Keratinocyte (primary cell): ENCODE measurements at regions not wholly inside any gene's neighbourhood (a gene's known extent, or its start where the extent isn't known, plus 50 kb on each side); places are given as distances from the start of the nearest gene placed in this dataset.

Source experiments
- DNase-seq: peaks from one replicate; pipeline ENCODE4 v3.0.0-alpha.2; 2011; ENCODE audit warnings: low read depth, missing footprints, low spot score
- FAIRE-seq: peaks from 2 replicates; lab custom pipeline; 2011; peaks lifted over from hg19 to GRCh38; lab: Jason Lieb, UNC
- H2AFZ ChIP-seq: 2 replicates; pipeline ENCODE4 v1.6.0; 2012; ENCODE audit warnings: low read length, control low read depth, inconsistent platforms; ENCODE audit not compliant: control insufficient read depth
- H3K27ac ChIP-seq: 2 replicates; pipeline ENCODE4 v1.5.1; 2011; ENCODE audit warnings: low read length; ENCODE audit not compliant: control insufficient read depth, insufficient read depth
- H3K27me3 ChIP-seq: 3 replicates; pipeline ENCODE4 v1.6.0; 2011; ENCODE audit warnings: low read length; ENCODE audit not compliant: control insufficient read depth, insufficient read depth; ENCODE audit errors: extremely low read depth
- H3K36me3 ChIP-seq, 2 experiments: 2 replicates in 1 of 2; 3 replicates in 1 of 2; pipeline ENCODE4 v1.5.1; 2011; ENCODE audit warnings: low read length in 2 of 2, mild to moderate bottlenecking in 1 of 2; ENCODE audit not compliant: control insufficient read depth in 2 of 2, insufficient read depth in 2 of 2; ENCODE audit errors: extremely low read depth in 1 of 2
- H3K4me1 ChIP-seq: 3 replicates; pipeline ENCODE4 v1.5.1; 2011; ENCODE audit warnings: low read length; ENCODE audit not compliant: control insufficient read depth, insufficient read depth; ENCODE audit errors: extremely low read depth
- H3K4me2 ChIP-seq: 3 replicates; pipeline ENCODE4 v1.6.0; 2011; ENCODE audit warnings: low read depth, low read length; ENCODE audit not compliant: control insufficient read depth, insufficient read depth; ENCODE audit errors: extremely low read depth
- H3K4me3 ChIP-seq, 3 experiments: fragments of 200-600 bp in 1 of 3; sonication (generic) in 1 of 3; 2 replicates in 2 of 3; 3 replicates in 1 of 3; pipeline ENCODE4 v1.5.1; 2011 to 2016; ENCODE audit warnings: low read length in 3 of 3, mild to moderate bottlenecking in 3 of 3, control low read depth in 2 of 3, inconsistent platforms in 1 of 3, low read depth in 1 of 3, mixed read lengths in 1 of 3, mixed run types in 1 of 3, moderate library complexity in 1 of 3; ENCODE audit not compliant: control insufficient read depth in 2 of 3, insufficient read depth in 2 of 3; ENCODE audit errors: extremely low read depth in 1 of 3
- H3K79me2 ChIP-seq: 2 replicates; pipeline ENCODE4 v1.6.0; 2012; ENCODE audit warnings: low read length; ENCODE audit not compliant: control insufficient read depth, insufficient read depth
- H3K9ac ChIP-seq: 3 replicates; pipeline ENCODE4 v1.6.0; 2011; ENCODE audit warnings: low read length; ENCODE audit not compliant: control insufficient read depth, insufficient read depth; ENCODE audit errors: extremely low read depth
- H3K9me1 ChIP-seq: 3 replicates; pipeline ENCODE4 v1.6.0; 2011; ENCODE audit warnings: low read length; ENCODE audit not compliant: control insufficient read depth, insufficient read depth; ENCODE audit errors: extremely low read depth
- H3K9me3 ChIP-seq: 2 replicates; pipeline ENCODE4 v1.5.1; 2012; ENCODE audit warnings: low read depth, low read length; ENCODE audit not compliant: control insufficient read depth
- H4K20me1 ChIP-seq: 3 replicates; pipeline ENCODE4 v1.6.0; 2011; ENCODE audit warnings: low read length; ENCODE audit not compliant: control insufficient read depth, insufficient read depth; ENCODE audit errors: extremely low read depth
- CTCF ChIP-seq, 3 experiments: IDR thresholded peaks in 1 of 3; conservative IDR thresholded peaks in 1 of 3; optimal IDR thresholded peaks in 1 of 3; 2 replicates in 2 of 3; 3 replicates in 1 of 3; pipeline versions ENCODE3 to v1.5.1; 2011; ENCODE audit warnings: low read length in 3 of 3, mild to moderate bottlenecking in 3 of 3, moderate library complexity in 2 of 3, control low read depth in 1 of 3, inconsistent platforms in 1 of 3; ENCODE audit not compliant: insufficient read depth in 2 of 3; ENCODE audit errors: extremely low read depth in 1 of 3
- EZH2 ChIP-seq: IDR thresholded peaks from one replicate; pipeline ENCODE4 v1.6.1; 2012; ENCODE audit warnings: inconsistent platforms, mild to moderate bottlenecking, low read length, moderate library complexity
- dilution Hi-C: fragments of 300-500 bp; cut with MboI; formaldehyde crosslinking; loops from one replicate; pipeline ENCODE4 v1.7.0; 2020; ENCODE audit warnings: low sequenced_read_pairs; ENCODE audit not compliant: extremely low pct_ligation_motif_present

- H3K27me3 ChIP-seq = no peaks in the 10 kb centered on the region
- H3K9me1 ChIP-seq = no peaks in the 10 kb centered on the region
- no peak overlapping the region for H3K9ac ChIP-seq
- peaks cover 13% of the 10 kb centered on the region for H3K9me3 ChIP-seq
- H3K36me3 ChIP-seq = no peaks in the 10 kb centered on the region
- no peak for FAIRE-seq
- H2AFZ ChIP-seq = no peak overlapping the region
- no peak overlapping the region for H3K4me2 ChIP-seq
- no peak for TF ChIP-seq CTCF (optimal IDR thresholded peaks at IDR 0.05 in 1 of 3, IDR thresholded peaks at IDR 0.05 in 1 of 3, conservative IDR thresholded peaks at IDR 0.05 in 1 of 3; ENCODE audit: extremely low read depth in 1 of 3, insufficient read depth in 2 of 3, low read length in 3 of 3)
- no peak for TF ChIP-seq EZH2
- dilution Hi-C loops = no loop called here
- no peaks in the 10 kb centered on the region for H3K4me1 ChIP-seq
- H3K27ac ChIP-seq = no peak overlapping the region
- H3K79me2 ChIP-seq = no peaks in the 10 kb centered on the region
- no peaks in the 10 kb centered on the region for H4K20me1 ChIP-seq
- H3K4me3 ChIP-seq = no peak overlapping the region
- no peak for DNase-seq
These were observed 1468.6 kb downstream of the BRD1 start for GRCh38 chr22:48358886-48359612.

GRCh38 chr22:48357961-48358360 lies 1469.7 kb downstream of the BRD1 start:
- no peak overlapping the region for H3K27ac ChIP-seq
- no peaks in the 10 kb centered on the region for H3K4me1 ChIP-seq
- no peaks in the 10 kb centered on the region for H3K9me1 ChIP-seq
- H2AFZ ChIP-seq = no peak overlapping the region
- H3K79me2 ChIP-seq = no peaks in the 10 kb centered on the region
- no peak overlapping the region for H3K4me3 ChIP-seq
- no peak overlapping the region for H3K9ac ChIP-seq
- FAIRE-seq = no peak
- H4K20me1 ChIP-seq = no peaks in the 10 kb centered on the region
- H3K4me2 ChIP-seq = no peak overlapping the region
- no peak for DNase-seq
- H3K27me3 ChIP-seq = no peaks in the 10 kb centered on the region
- peaks cover 13% of the 10 kb centered on the region for H3K9me3 ChIP-seq
- no peaks in the 10 kb centered on the region for H3K36me3 ChIP-seq
- dilution Hi-C loops = no loop called here
- TF ChIP-seq CTCF (optimal IDR thresholded peaks at IDR 0.05 in 1 of 3, IDR thresholded peaks at IDR 0.05 in 1 of 3, conservative IDR thresholded peaks at IDR 0.05 in 1 of 3; ENCODE audit: extremely low read depth in 1 of 3, insufficient read depth in 2 of 3, low read length in 3 of 3) (no peak), EZH2 (no peak)
